ENCODE measurements at regions not wholly inside any gene's neighbourhood (a gene's known extent, or its start where the extent isn't known, plus 50 kb on each side); places are given as distances from the start of the nearest gene placed in this dataset.

DNA sequence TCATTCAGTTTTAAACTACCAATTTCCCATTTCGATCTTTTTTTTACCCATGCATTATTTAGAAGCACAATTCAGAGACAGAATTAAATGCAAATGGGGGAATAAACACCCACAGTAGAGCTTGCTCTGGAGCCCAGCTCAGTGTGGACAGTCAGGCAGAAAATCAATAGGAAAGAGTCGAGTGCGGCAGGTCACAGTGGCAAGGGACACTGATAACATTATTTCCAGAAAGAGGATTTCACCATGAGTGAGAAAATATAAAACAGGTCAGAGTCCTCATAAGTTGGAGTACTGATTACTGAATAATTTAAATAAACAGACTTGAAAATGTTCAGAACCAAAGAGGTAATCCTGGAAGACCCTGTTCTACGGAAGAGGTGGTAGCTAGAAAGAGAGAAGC is 532.5 kb downstream of the CCSER2 start:
- no peak for DNase-seq (ENCODE audit: low read depth in 2 of 2)
- H3K4me1 ChIP-seq (ENCODE audit: control insufficient read depth, extremely low read depth, insufficient read depth, low read length), result no peaks in the 10 kb centered on the region
- no peaks in the 10 kb centered on the region for H3K36me3 ChIP-seq (ENCODE audit: control insufficient read depth, insufficient read depth, low read length)
- no peak for TF ChIP-seq EZH2 (IDR thresholded peaks at IDR 0.05; ENCODE audit: low read length, missing control alignments)
- TF ChIP-seq, protein P1, sequence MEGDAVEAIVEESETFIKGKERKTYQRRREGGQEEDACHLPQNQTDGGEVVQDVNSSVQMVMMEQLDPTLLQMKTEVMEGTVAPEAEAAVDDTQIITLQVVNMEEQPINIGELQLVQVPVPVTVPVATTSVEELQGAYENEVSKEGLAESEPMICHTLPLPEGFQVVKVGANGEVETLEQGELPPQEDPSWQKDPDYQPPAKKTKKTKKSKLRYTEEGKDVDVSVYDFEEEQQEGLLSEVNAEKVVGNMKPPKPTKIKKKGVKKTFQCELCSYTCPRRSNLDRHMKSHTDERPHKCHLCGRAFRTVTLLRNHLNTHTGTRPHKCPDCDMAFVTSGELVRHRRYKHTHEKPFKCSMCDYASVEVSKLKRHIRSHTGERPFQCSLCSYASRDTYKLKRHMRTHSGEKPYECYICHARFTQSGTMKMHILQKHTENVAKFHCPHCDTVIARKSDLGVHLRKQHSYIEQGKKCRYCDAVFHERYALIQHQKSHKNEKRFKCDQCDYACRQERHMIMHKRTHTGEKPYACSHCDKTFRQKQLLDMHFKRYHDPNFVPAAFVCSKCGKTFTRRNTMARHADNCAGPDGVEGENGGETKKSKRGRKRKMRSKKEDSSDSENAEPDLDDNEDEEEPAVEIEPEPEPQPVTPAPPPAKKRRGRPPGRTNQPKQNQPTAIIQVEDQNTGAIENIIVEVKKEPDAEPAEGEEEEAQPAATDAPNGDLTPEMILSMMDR (conservative IDR thresholded peaks at IDR 0.05 in 1 of 2, IDR thresholded peaks at IDR 0.05 in 1 of 2; ENCODE audit: low read depth in 1 of 2, low read length in 2 of 2), result no peak
- H3K27ac ChIP-seq (ENCODE audit: insufficient read depth, low read length), result no peak overlapping the region
- H3K4me2 ChIP-seq (ENCODE audit: extremely low read depth, insufficient read depth, low read length), result no peak overlapping the region
- H3K4me3 ChIP-seq (replicated peaks in 1 of 4; ENCODE audit: control extremely low read depth in 1 of 4, insufficient read depth in 1 of 4, low read depth in 3 of 4, low read length in 4 of 4), result no peak overlapping the region
- no peak overlapping the region for H2AFZ ChIP-seq (ENCODE audit: low read length)
- no peaks in the 10 kb centered on the region for H3K9me3 ChIP-seq (ENCODE audit: control insufficient read depth, insufficient read depth, low read depth, low read length)
- H3K9ac ChIP-seq (ENCODE audit: insufficient read depth, low read length), result no peak overlapping the region
- H4K20me1 ChIP-seq (ENCODE audit: control insufficient read depth, extremely low read depth, insufficient read depth, low read length), result no peaks in the 10 kb centered on the region
- H3K79me2 ChIP-seq (ENCODE audit: control insufficient read depth, insufficient read depth, low read length), result no peaks in the 10 kb centered on the region
- no peaks in the 10 kb centered on the region for H3K27me3 ChIP-seq (ENCODE audit: control insufficient read depth, insufficient read depth, low read length)

- Histone ChIP-seq H4K20me1 (ENCODE audit: control insufficient read depth, extremely low read depth, insufficient read depth, low read length) (no peaks in the 10 kb centered on the region), H3K4me3 (replicated peaks in 1 of 4; ENCODE audit: control extremely low read depth in 1 of 4, insufficient read depth in 1 of 4, low read depth in 3 of 4, low read length in 4 of 4) (no peak overlapping the region), H3K9me3 (ENCODE audit: control insufficient read depth, insufficient read depth, low read depth, low read length) (no peaks in the 10 kb centered on the region), H3K79me2 (ENCODE audit: control insufficient read depth, insufficient read depth, low read length) (no peaks in the 10 kb centered on the region), H2AFZ (ENCODE audit: low read length) (no peak overlapping the region), H3K27ac (ENCODE audit: insufficient read depth, low read length) (no peak overlapping the region), H3K4me2 (ENCODE audit: extremely low read depth, insufficient read depth, low read length) (no peak overlapping the region), H3K9ac (ENCODE audit: insufficient read depth, low read length) (no peak overlapping the region), H3K4me1 (ENCODE audit: control insufficient read depth, extremely low read depth, insufficient read depth, low read length) (no peaks in the 10 kb centered on the region), H3K36me3 (ENCODE audit: control insufficient read depth, insufficient read depth, low read length) (no peaks in the 10 kb centered on the region), H3K27me3 (ENCODE audit: control insufficient read depth, insufficient read depth, low read length) (no peaks in the 10 kb centered on the region)
- no peak for TF ChIP-seq EZH2 (IDR thresholded peaks at IDR 0.05; ENCODE audit: low read length, missing control alignments)
- TF ChIP-seq, protein P1 (conservative IDR thresholded peaks at IDR 0.05 in 1 of 2, IDR thresholded peaks at IDR 0.05 in 1 of 2; ENCODE audit: low read depth in 1 of 2, low read length in 2 of 2), result no peak
- DNase-seq (ENCODE audit: low read depth in 2 of 2), result no peak
Measured at GRCh38 chr10:84862551-84862950, 534.2 kb downstream of the CCSER2 start.

DNA sequence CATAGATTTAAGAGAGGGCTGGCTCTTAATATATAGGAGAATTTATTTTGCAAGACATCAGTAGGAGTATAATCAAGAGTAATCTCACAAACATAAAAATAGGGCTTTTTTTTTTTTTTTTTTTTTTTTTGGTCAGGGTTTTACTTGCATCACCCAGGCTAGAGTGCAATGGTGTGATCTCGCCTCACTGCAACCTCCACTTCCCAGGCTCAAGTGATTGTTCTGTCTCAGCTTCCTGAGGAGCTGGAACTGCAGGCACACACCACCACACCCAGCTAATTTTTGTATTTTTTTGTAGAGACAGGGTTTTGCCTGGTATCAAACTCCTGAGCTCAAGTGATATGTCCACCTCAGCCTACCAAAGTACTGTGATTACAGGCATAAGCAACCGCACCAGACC is 535.3 kb downstream of the CCSER2 start:
- H3K9me3 ChIP-seq (ENCODE audit: control insufficient read depth, insufficient read depth, low read depth, low read length), result no peaks in the 10 kb centered on the region
- no peak overlapping the region for H3K9ac ChIP-seq (ENCODE audit: insufficient read depth, low read length)
- H3K27me3 ChIP-seq (ENCODE audit: control insufficient read depth, insufficient read depth, low read length), result no peaks in the 10 kb centered on the region
- H3K4me2 ChIP-seq (ENCODE audit: extremely low read depth, insufficient read depth, low read length), result no peak overlapping the region
- no peaks in the 10 kb centered on the region for H3K4me1 ChIP-seq (ENCODE audit: control insufficient read depth, extremely low read depth, insufficient read depth, low read length)
- H2AFZ ChIP-seq (ENCODE audit: low read length), result no peak overlapping the region
- DNase-seq (ENCODE audit: low read depth in 2 of 2), result no peak
- H3K36me3 ChIP-seq (ENCODE audit: control insufficient read depth, insufficient read depth, low read length), result no peaks in the 10 kb centered on the region
- no peak overlapping the region for H3K27ac ChIP-seq (ENCODE audit: insufficient read depth, low read length)
- H3K4me3 ChIP-seq (replicated peaks in 1 of 4; ENCODE audit: control extremely low read depth in 1 of 4, insufficient read depth in 1 of 4, low read depth in 3 of 4, low read length in 4 of 4), result no peak overlapping the region
- TF ChIP-seq, protein P1 (conservative IDR thresholded peaks at IDR 0.05 in 1 of 2, IDR thresholded peaks at IDR 0.05 in 1 of 2; ENCODE audit: low read depth in 1 of 2, low read length in 2 of 2), result no peak
- no peak for TF ChIP-seq EZH2 (IDR thresholded peaks at IDR 0.05; ENCODE audit: low read length, missing control alignments)
- no peaks in the 10 kb centered on the region for H3K79me2 ChIP-seq (ENCODE audit: control insufficient read depth, insufficient read depth, low read length)
- no peaks in the 10 kb centered on the region for H4K20me1 ChIP-seq (ENCODE audit: control insufficient read depth, extremely low read depth, insufficient read depth, low read length)

Data from fibroblast of lung (primary cell).